ENCODE measurements at regions not wholly inside any gene's neighbourhood (a gene's known extent, or its start where the extent isn't known, plus 50 kb on each side); places are given as distances from the start of the nearest gene placed in this dataset.

DNA sequence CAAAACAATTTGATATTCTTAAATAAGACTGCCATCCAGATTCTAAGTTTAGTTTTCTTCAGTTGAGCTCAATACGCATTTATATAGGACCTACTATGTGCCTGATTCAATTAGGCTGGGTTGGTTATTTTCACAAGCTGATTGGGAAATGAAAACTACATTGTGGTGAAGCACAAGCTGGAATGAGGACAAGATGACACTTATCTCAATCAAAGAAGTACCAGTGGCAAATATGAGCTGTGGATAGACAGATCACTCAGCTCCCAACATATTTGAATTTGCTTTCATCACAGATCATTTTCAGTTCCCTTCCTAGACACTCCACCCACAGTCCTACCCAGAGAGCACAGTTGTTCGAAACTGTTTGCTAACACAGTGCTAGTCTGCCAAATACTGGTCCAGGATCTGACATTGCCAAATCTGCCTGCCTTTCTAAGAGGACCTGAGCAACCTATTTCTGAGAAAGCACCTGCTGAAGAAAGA lies 74.7 kb downstream of the LLPH start:
- H3K79me2 ChIP-seq (ENCODE audit: control insufficient read depth, insufficient read depth, low read length), result no peaks in the 10 kb centered on the region
- H3K27ac ChIP-seq (ENCODE audit: low read depth, low read length), result no peak overlapping the region
- WGBS (ENCODE audit: extremely low coverage, insufficient coverage, low lambda C conversion rate), result no CpG with 5 or more reads among the region's 2 CpGs
- no peak overlapping the region for H2BK15ac ChIP-seq (replicated peaks; ENCODE audit: low read depth)
- no peak overlapping the region for H3K4ac ChIP-seq (ENCODE audit: low read depth, low read length)
- no peak overlapping the region for H2BK5ac ChIP-seq (ENCODE audit: low read length)
- no peak overlapping the region for H3K23ac ChIP-seq (ENCODE audit: low read length)
- H3K56ac ChIP-seq (ENCODE audit: low read length), result no peak overlapping the region
- H2BK120ac ChIP-seq (ENCODE audit: low read depth, low read length), result no peak overlapping the region
- no peak for DNase-seq
- peaks cover 2% of the 10 kb centered on the region for H3K4me1 ChIP-seq (ENCODE audit: control insufficient read depth, low read depth, low read length)
- no peak overlapping the region for H4K8ac ChIP-seq (ENCODE audit: low read depth, low read length)
- H3K4me2 ChIP-seq (ENCODE audit: low read length), result no peak overlapping the region
- H4K5ac ChIP-seq (ENCODE audit: low read length), result no peak overlapping the region
- no peak overlapping the region for H3K4me3 ChIP-seq (ENCODE audit: low read length)
- no peak overlapping the region for H3K18ac ChIP-seq (ENCODE audit: low read length)
- no peak overlapping the region for H3K9ac ChIP-seq (ENCODE audit: low read length)
- no peaks in the 10 kb centered on the region for H3K27me3 ChIP-seq (ENCODE audit: insufficient read depth, low read length, poor library complexity)
- H2AK5ac ChIP-seq (ENCODE audit: low read length), result no peak overlapping the region
- no peaks in the 10 kb centered on the region for H3K79me1 ChIP-seq (ENCODE audit: low read length)
- H3K36me3 ChIP-seq (ENCODE audit: control insufficient read depth, insufficient read depth, low read length), result no peaks in the 10 kb centered on the region

GRCh38 chr12:66052988-66053615 lies 77.4 kb downstream of the LLPH start:
- H3K27me3 ChIP-seq (ENCODE audit: insufficient read depth, low read length, poor library complexity), result no peaks in the 10 kb centered on the region
- no peak overlapping the region for H3K18ac ChIP-seq (ENCODE audit: low read length)
- H3K79me2 ChIP-seq (ENCODE audit: control insufficient read depth, insufficient read depth, low read length), result no peaks in the 10 kb centered on the region
- no peak for DNase-seq
- no peak overlapping the region for H3K9ac ChIP-seq (ENCODE audit: low read length)
- H3K27ac ChIP-seq (ENCODE audit: low read depth, low read length), result no peak overlapping the region
- H2AK5ac ChIP-seq (ENCODE audit: low read length), result no peak overlapping the region
- no peaks in the 10 kb centered on the region for H3K79me1 ChIP-seq (ENCODE audit: low read length)
- no peak overlapping the region for H3K4me3 ChIP-seq (ENCODE audit: low read length)
- H3K56ac ChIP-seq (ENCODE audit: low read length), result no peak overlapping the region
- no peak overlapping the region for H3K4me2 ChIP-seq (ENCODE audit: low read length)
- no peak overlapping the region for H2BK15ac ChIP-seq (replicated peaks; ENCODE audit: low read depth)
- no peak overlapping the region for H2BK120ac ChIP-seq (ENCODE audit: low read depth, low read length)
- H4K5ac ChIP-seq (ENCODE audit: low read length), result no peak overlapping the region
- H2BK5ac ChIP-seq (ENCODE audit: low read length), result no peak overlapping the region
- no CpG with 5 or more reads among the region's 1 CpG for WGBS (ENCODE audit: extremely low coverage, insufficient coverage, low lambda C conversion rate)
- no peak overlapping the region for H3K4ac ChIP-seq (ENCODE audit: low read depth, low read length)
- no peaks in the 10 kb centered on the region for H3K36me3 ChIP-seq (ENCODE audit: control insufficient read depth, insufficient read depth, low read length)
- H4K8ac ChIP-seq (ENCODE audit: low read depth, low read length), result no peak overlapping the region
- H3K4me1 ChIP-seq (ENCODE audit: control insufficient read depth, low read depth, low read length), result peaks cover 2% of the 10 kb centered on the region
- H3K23ac ChIP-seq (ENCODE audit: low read length), result no peak overlapping the region

DNA sequence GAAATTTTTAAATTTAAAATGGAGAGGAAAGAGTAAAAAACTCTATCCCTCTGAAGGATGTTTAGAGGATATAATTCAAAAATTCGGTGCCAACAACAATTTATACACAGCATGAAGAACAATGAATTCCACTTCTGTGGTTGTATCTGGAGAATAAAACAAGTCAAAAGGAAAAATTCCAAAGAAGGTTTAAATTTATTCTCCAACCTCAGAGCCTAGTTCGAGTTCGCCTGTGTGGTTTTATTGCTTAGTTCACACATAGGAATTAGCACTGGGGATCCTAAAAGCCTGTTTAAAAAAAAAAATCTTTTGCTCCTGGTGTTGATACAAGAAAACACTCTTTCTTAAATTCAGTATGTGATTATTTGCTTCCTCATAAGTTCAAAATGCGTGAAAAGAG lies 79.2 kb downstream of the LLPH start:
- Histone ChIP-seq H3K27ac (ENCODE audit: low read depth, low read length) (no peak overlapping the region), H3K4me3 (ENCODE audit: low read length) (no peak overlapping the region), H3K4ac (ENCODE audit: low read depth, low read length) (no peak overlapping the region), H3K56ac (ENCODE audit: low read length) (no peak overlapping the region), H2BK120ac (ENCODE audit: low read depth, low read length) (no peak overlapping the region), H3K4me2 (ENCODE audit: low read length) (no peak overlapping the region), H3K18ac (ENCODE audit: low read length) (no peak overlapping the region), H4K8ac (ENCODE audit: low read depth, low read length) (no peak overlapping the region), H4K5ac (ENCODE audit: low read length) (no peak overlapping the region), H3K79me2 (ENCODE audit: control insufficient read depth, insufficient read depth, low read length) (no peaks in the 10 kb centered on the region), H2BK5ac (ENCODE audit: low read length) (no peak overlapping the region), H2BK15ac (replicated peaks; ENCODE audit: low read depth) (no peak overlapping the region), H2AK5ac (ENCODE audit: low read length) (no peak overlapping the region), H3K4me1 (ENCODE audit: control insufficient read depth, low read depth, low read length) (peaks cover 2% of the 10 kb centered on the region), H3K9ac (ENCODE audit: low read length) (no peak overlapping the region), H3K79me1 (ENCODE audit: low read length) (no peaks in the 10 kb centered on the region), H3K27me3 (ENCODE audit: insufficient read depth, low read length, poor library complexity) (no peaks in the 10 kb centered on the region), H3K23ac (ENCODE audit: low read length) (no peak overlapping the region), H3K36me3 (ENCODE audit: control insufficient read depth, insufficient read depth, low read length) (no peaks in the 10 kb centered on the region)
- no CpG with 5 or more reads among the region's 4 CpGs for WGBS (ENCODE audit: extremely low coverage, insufficient coverage, low lambda C conversion rate)
- DNase-seq, result no peak

GRCh38 chr12:66050610-66051009 lies 79.9 kb downstream of the LLPH start:
- H3K18ac ChIP-seq (ENCODE audit: low read length), result no peak overlapping the region
- no CpG with 5 or more reads among the region's 1 CpG for WGBS (ENCODE audit: extremely low coverage, insufficient coverage, low lambda C conversion rate)
- H3K79me2 ChIP-seq (ENCODE audit: control insufficient read depth, insufficient read depth, low read length), result no peaks in the 10 kb centered on the region

GRCh38 chr12:66050283-66050576 lies 80.3 kb downstream of the LLPH start:
- no peak overlapping the region for H3K4me3 ChIP-seq (ENCODE audit: low read length)
- H3K9ac ChIP-seq (ENCODE audit: low read length), result no peak overlapping the region
- no peak overlapping the region for H3K27ac ChIP-seq (ENCODE audit: low read depth, low read length)
- no peak overlapping the region for H2AK5ac ChIP-seq (ENCODE audit: low read length)
- H3K18ac ChIP-seq (ENCODE audit: low read length), result no peak overlapping the region
- no peak overlapping the region for H3K23ac ChIP-seq (ENCODE audit: low read length)
- H3K4ac ChIP-seq (ENCODE audit: low read depth, low read length), result no peak overlapping the region
- H2BK5ac ChIP-seq (ENCODE audit: low read length), result no peak overlapping the region
- H2BK120ac ChIP-seq (ENCODE audit: low read depth, low read length), result no peak overlapping the region
- H3K27me3 ChIP-seq (ENCODE audit: insufficient read depth, low read length, poor library complexity), result no peaks in the 10 kb centered on the region
- H3K56ac ChIP-seq (ENCODE audit: low read length), result no peak overlapping the region
- no peaks in the 10 kb centered on the region for H3K36me3 ChIP-seq (ENCODE audit: control insufficient read depth, insufficient read depth, low read length)
- H3K4me2 ChIP-seq (ENCODE audit: low read length), result no peak overlapping the region
- H4K5ac ChIP-seq (ENCODE audit: low read length), result no peak overlapping the region
- no peak overlapping the region for H4K8ac ChIP-seq (ENCODE audit: low read depth, low read length)
- H3K79me1 ChIP-seq (ENCODE audit: low read length), result no peaks in the 10 kb centered on the region
- H2BK15ac ChIP-seq (replicated peaks; ENCODE audit: low read depth), result no peak overlapping the region
- H3K4me1 ChIP-seq (ENCODE audit: control insufficient read depth, low read depth, low read length), result peaks cover 2% of the 10 kb centered on the region
- H3K79me2 ChIP-seq (ENCODE audit: control insufficient read depth, insufficient read depth, low read length), result no peaks in the 10 kb centered on the region
- DNase-seq, result peak; percentile 19

More at GRCh38 chr12:66050610-66051009, 79.9 kb downstream of the LLPH start:
- Histone ChIP-seq H3K4me3 (ENCODE audit: low read length) (no peak overlapping the region), H2BK120ac (ENCODE audit: low read depth, low read length) (no peak overlapping the region), H3K4me2 (ENCODE audit: low read length) (no peak overlapping the region), H3K4me1 (ENCODE audit: control insufficient read depth, low read depth, low read length) (peaks cover 2% of the 10 kb centered on the region), H2BK5ac (ENCODE audit: low read length) (no peak overlapping the region), H3K36me3 (ENCODE audit: control insufficient read depth, insufficient read depth, low read length) (no peaks in the 10 kb centered on the region), H4K5ac (ENCODE audit: low read length) (no peak overlapping the region), H2AK5ac (ENCODE audit: low read length) (no peak overlapping the region), H3K27me3 (ENCODE audit: insufficient read depth, low read length, poor library complexity) (no peaks in the 10 kb centered on the region), H3K27ac (ENCODE audit: low read depth, low read length) (no peak overlapping the region), H3K56ac (ENCODE audit: low read length) (no peak overlapping the region), H2BK15ac (replicated peaks; ENCODE audit: low read depth) (no peak overlapping the region), H3K23ac (ENCODE audit: low read length) (no peak overlapping the region), H4K8ac (ENCODE audit: low read depth, low read length) (no peak overlapping the region), H3K4ac (ENCODE audit: low read depth, low read length) (no peak overlapping the region), H3K9ac (ENCODE audit: low read length) (no peak overlapping the region), H3K79me1 (ENCODE audit: low read length) (no peaks in the 10 kb centered on the region)
- no peak for DNase-seq

- H3K79me1 ChIP-seq (ENCODE audit: low read length), result no peaks in the 10 kb centered on the region
Measured at GRCh38 chr12:66049538-66050282, 80.8 kb downstream of the LLPH start.

More at GRCh38 chr12:66049538-66050282, 80.8 kb downstream of the LLPH start:
- Histone ChIP-seq H4K8ac (ENCODE audit: low read depth, low read length) (no peak overlapping the region), H3K36me3 (ENCODE audit: control insufficient read depth, insufficient read depth, low read length) (no peaks in the 10 kb centered on the region), H3K79me2 (ENCODE audit: control insufficient read depth, insufficient read depth, low read length) (no peaks in the 10 kb centered on the region), H3K9ac (ENCODE audit: low read length) (no peak overlapping the region), H3K23ac (ENCODE audit: low read length) (no peak overlapping the region), H3K4ac (ENCODE audit: low read depth, low read length) (no peak overlapping the region), H2BK5ac (ENCODE audit: low read length) (no peak overlapping the region), H2AK5ac (ENCODE audit: low read length) (no peak overlapping the region), H3K27ac (ENCODE audit: low read depth, low read length) (no peak overlapping the region), H3K18ac (ENCODE audit: low read length) (no peak overlapping the region), H3K56ac (ENCODE audit: low read length) (no peak overlapping the region), H3K4me2 (ENCODE audit: low read length) (no peak overlapping the region), H2BK15ac (replicated peaks; ENCODE audit: low read depth) (no peak overlapping the region), H3K27me3 (ENCODE audit: insufficient read depth, low read length, poor library complexity) (no peaks in the 10 kb centered on the region), H2BK120ac (ENCODE audit: low read depth, low read length) (no peak overlapping the region), H3K4me1 (ENCODE audit: control insufficient read depth, low read depth, low read length) (peaks cover 2% of the 10 kb centered on the region), H3K4me3 (ENCODE audit: low read length) (no peak overlapping the region), H4K5ac (ENCODE audit: low read length) (no peak overlapping the region)
- DNase-seq, result no peak

Data from mesendoderm (in vitro differentiated cells).